OCI-LY1 (cell line): ENCODE measurements at regions not wholly inside any gene's neighbourhood (a gene's known extent, or its start where the extent isn't known, plus 50 kb on each side); places are given as distances from the start of the nearest gene placed in this dataset.

Experiments
- EZH2 ChIP-seq: fragments of 200-600 bp; sonication (generic), shearing (Covaris generic); IDR thresholded peaks from 2 replicates; pipeline ENCODE4 v1.8.0; 2017; ENCODE audit warnings: borderline replicate concordance, mixed run types, mild to moderate bottlenecking, antibody characterized with exemption, low read length, moderate library complexity, mixed read lengths
- TF ChIP-seq, protein P1 (sequence below): fragments of 200-600 bp; sonication (generic), shearing (Covaris generic); IDR thresholded peaks from 2 replicates; pipeline ENCODE4 v1.5.1; 2017; ENCODE audit warnings: mild to moderate bottlenecking, antibody characterized with exemption, low read length, moderate library complexity, mixed read lengths

GRCh38 chr3:117887901-117888300 lies 1146.7 kb downstream of the IGSF11 start:
- TF ChIP-seq, protein P1, sequence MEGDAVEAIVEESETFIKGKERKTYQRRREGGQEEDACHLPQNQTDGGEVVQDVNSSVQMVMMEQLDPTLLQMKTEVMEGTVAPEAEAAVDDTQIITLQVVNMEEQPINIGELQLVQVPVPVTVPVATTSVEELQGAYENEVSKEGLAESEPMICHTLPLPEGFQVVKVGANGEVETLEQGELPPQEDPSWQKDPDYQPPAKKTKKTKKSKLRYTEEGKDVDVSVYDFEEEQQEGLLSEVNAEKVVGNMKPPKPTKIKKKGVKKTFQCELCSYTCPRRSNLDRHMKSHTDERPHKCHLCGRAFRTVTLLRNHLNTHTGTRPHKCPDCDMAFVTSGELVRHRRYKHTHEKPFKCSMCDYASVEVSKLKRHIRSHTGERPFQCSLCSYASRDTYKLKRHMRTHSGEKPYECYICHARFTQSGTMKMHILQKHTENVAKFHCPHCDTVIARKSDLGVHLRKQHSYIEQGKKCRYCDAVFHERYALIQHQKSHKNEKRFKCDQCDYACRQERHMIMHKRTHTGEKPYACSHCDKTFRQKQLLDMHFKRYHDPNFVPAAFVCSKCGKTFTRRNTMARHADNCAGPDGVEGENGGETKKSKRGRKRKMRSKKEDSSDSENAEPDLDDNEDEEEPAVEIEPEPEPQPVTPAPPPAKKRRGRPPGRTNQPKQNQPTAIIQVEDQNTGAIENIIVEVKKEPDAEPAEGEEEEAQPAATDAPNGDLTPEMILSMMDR: no peak
- TF ChIP-seq EZH2: no peak
